ENCODE measurements at regions not wholly inside any gene's neighbourhood (a gene's known extent, or its start where the extent isn't known, plus 50 kb on each side); places are given as distances from the start of the nearest gene placed in this dataset.

- Histone ChIP-seq H3K27ac (ENCODE audit: low read depth, low read length) (no peak overlapping the region), H3K36me3 (ENCODE audit: control insufficient read depth in 1 of 2, insufficient read depth in 2 of 2, low read length in 2 of 2) (no peaks in the 10 kb centered on the region), H3K79me2 (ENCODE audit: insufficient read depth, low read length) (no peaks in the 10 kb centered on the region), H3K9ac (ENCODE audit: low read length) (no peak overlapping the region), H3K9me2 (ENCODE audit: insufficient read depth) (no peaks in the 10 kb centered on the region), H3K9me3 (ENCODE audit: control insufficient read depth in 1 of 2, insufficient read depth in 1 of 2, low read depth in 1 of 2, low read length in 2 of 2) (no peaks in the 10 kb centered on the region), H3K4me1 (ENCODE audit: control insufficient read depth in 1 of 2, insufficient read depth in 2 of 2, low read length in 2 of 2) (peaks cover 7 to 14% of the 10 kb centered on the region in 2 experiments; a peak in 3 of 4 replicates), H3K4me2 (ENCODE audit: low read length) (no peak overlapping the region), H3K27me3 (ENCODE audit: insufficient read depth, low read length) (no peaks in the 10 kb centered on the region), H4K20me1 (ENCODE audit: insufficient read depth) (no peaks in the 10 kb centered on the region), H2AFZ (ENCODE audit: low read depth, low read length, poor library complexity, severe bottlenecking) (no peak overlapping the region), H3K4me3 (replicated peaks in 1 of 2; ENCODE audit: low read depth in 1 of 2, low read length in 2 of 2) (no peak overlapping the region)
- DNase-seq (ENCODE audit: low read depth, low spot score) = no peak
- CTCF ChIA-PET = interaction anchor here (0.7 to 2.2 kb wide), 2 partner anchors 8 to 406 kb away, joined by 3 to 7 read pairs; no protein-coding TSS in a partner anchor
- TF ChIP-seq CBX3 (IDR thresholded peaks at IDR 0.05; ENCODE audit: low read depth) = no peak
- intact Hi-C loops (cut with micrococcal nuclease) = no loop called here
- no TSS peak for BruUV-seq (replicated peaks)
- ATAC-seq = no peak
- POLR2A ChIA-PET = no interaction called here
- RAD21 ChIA-PET (ENCODE audit: low non-redundant PET in 1 of 2, low total read pairs in 2 of 2, uncharacterized antibody in 2 of 2, unreplicated experiment in 2 of 2) = no interaction called here
Measured at GRCh38 chr12:111267144-111267543, 101.8 kb downstream of the PHETA1 start.

GRCh38 chr12:111261911-111262676 is 106.8 kb downstream of the PHETA1 start:
- no peak for DNase-seq (ENCODE audit: low read depth, low spot score)
- intact Hi-C loops (cut with micrococcal nuclease) = no loop called here
- H4K20me1 ChIP-seq (ENCODE audit: insufficient read depth) = no peaks in the 10 kb centered on the region
- H3K36me3 ChIP-seq (ENCODE audit: control insufficient read depth in 1 of 2, insufficient read depth in 2 of 2, low read length in 2 of 2) = no peaks in the 10 kb centered on the region
- POLR2A ChIA-PET = no interaction called here
- peaks cover 0 to 3% of the 10 kb centered on the region in 2 experiments; a peak in 1 of 4 replicates for H3K4me1 ChIP-seq (ENCODE audit: control insufficient read depth in 1 of 2, insufficient read depth in 2 of 2, low read length in 2 of 2)
- no peaks in the 10 kb centered on the region for H3K9me3 ChIP-seq (ENCODE audit: control insufficient read depth in 1 of 2, insufficient read depth in 1 of 2, low read depth in 1 of 2, low read length in 2 of 2)
- H3K9me2 ChIP-seq (ENCODE audit: insufficient read depth) = no peaks in the 10 kb centered on the region
- no peak for ATAC-seq
- no peaks in the 10 kb centered on the region for H3K79me2 ChIP-seq (ENCODE audit: insufficient read depth, low read length)
- H3K4me2 ChIP-seq (ENCODE audit: low read length) = no peak overlapping the region
- RAD21 ChIA-PET (ENCODE audit: low non-redundant PET in 1 of 2, low total read pairs in 2 of 2, uncharacterized antibody in 2 of 2, unreplicated experiment in 2 of 2) = no interaction called here
- no peak overlapping the region for H2AFZ ChIP-seq (ENCODE audit: low read depth, low read length, poor library complexity, severe bottlenecking)
- no peak overlapping the region for H3K9ac ChIP-seq (ENCODE audit: low read length)
- H3K4me3 ChIP-seq (replicated peaks in 1 of 2; ENCODE audit: low read depth in 1 of 2, low read length in 2 of 2) = no peak overlapping the region
- no peaks in the 10 kb centered on the region for H3K27me3 ChIP-seq (ENCODE audit: insufficient read depth, low read length)
- CTCF ChIA-PET = interaction anchor here (0.8 to 1.4 kb wide), 2 partner anchors 10 to 13 kb away, joined by 3 to 8 read pairs; no protein-coding TSS in a partner anchor
- no TSS peak for BruUV-seq (replicated peaks)
- no peak overlapping the region for H3K27ac ChIP-seq (ENCODE audit: low read depth, low read length)
- TF ChIP-seq YY1 (IDR thresholded peaks at IDR 0.05; ENCODE audit: extremely low read depth, insufficient replicate concordance, low read depth, low read length) (no peak), FOSL1 (IDR thresholded peaks at IDR 0.05; ENCODE audit: low read depth) (no peak), ATF3 (IDR thresholded peaks at IDR 0.05) (no peak), JUND (IDR thresholded peaks at IDR 0.05) (no peak), ELF1 (IDR thresholded peaks at IDR 0.05; ENCODE audit: borderline replicate concordance, low read depth) (no peak), EGR1 (IDR thresholded peaks at IDR 0.05; ENCODE audit: low read depth) (no peak), MAX (IDR thresholded peaks at IDR 0.05) (no peak), REST (IDR thresholded peaks at IDR 0.05; ENCODE audit: low read depth) (no peak), EZH2phosphoT487 (IDR thresholded peaks at IDR 0.05; ENCODE audit: borderline replicate concordance) (no peak), CTCF (IDR thresholded peaks at IDR 0.05 in 2 of 3, conservative IDR thresholded peaks at IDR 0.05 in 1 of 3; ENCODE audit: borderline replicate concordance in 1 of 3, insufficient read depth in 1 of 3, low read depth in 2 of 3, low read length in 2 of 3) (no peak), SIN3A (IDR thresholded peaks at IDR 0.05; ENCODE audit: low read depth) (no peak), CEBPB (IDR thresholded peaks at IDR 0.05; ENCODE audit: low read depth) (no peak), SRF (IDR thresholded peaks at IDR 0.05; ENCODE audit: low read depth) (no peak), EZH2 (IDR thresholded peaks at IDR 0.05) (no peak), CBX3 (IDR thresholded peaks at IDR 0.05; ENCODE audit: low read depth) (no peak)
